ENCODE measurements at regions not wholly inside any gene's neighbourhood (a gene's known extent, or its start where the extent isn't known, plus 50 kb on each side); places are given as distances from the start of the nearest gene placed in this dataset.
A peak's percentile ranks its signal among the peaks of the same experiment; 100 is the strongest.
"Not testable (repeated sequence)": the region's sequence is repeated elsewhere in the genome, so short reads cannot be mapped to it uniquely, and the experiment has no call there.

DNA sequence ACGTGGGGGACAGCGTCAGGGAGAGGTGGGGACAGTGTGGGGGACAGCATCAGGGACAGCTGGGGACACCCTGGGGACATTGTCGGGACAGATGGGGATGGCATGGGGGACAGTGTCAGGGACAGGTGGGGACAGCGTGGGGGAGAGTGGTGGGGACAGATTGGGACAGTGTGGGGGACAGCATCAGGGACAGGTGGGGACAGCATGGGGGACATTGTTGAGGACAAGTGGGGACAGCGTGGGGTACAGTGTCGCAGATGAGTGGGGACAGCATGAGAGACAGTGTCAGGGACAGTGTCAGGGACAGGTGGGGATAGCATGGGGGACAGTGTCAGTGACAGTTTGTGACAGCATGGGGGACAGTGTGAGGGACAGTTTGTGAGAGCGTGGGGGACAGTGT, 240.9 kb downstream of the TMEM121 start:
- whole genome bisulfite sequencing (ENCODE audit: insufficient coverage) = 95% methylated on average over 6 of the region's 7 CpGs
- no peak for TF ChIP-seq EZH2 (IDR thresholded peaks at IDR 0.05; ENCODE audit: borderline replicate concordance, insufficient read depth, low read depth, low read length, poor library complexity, severe bottlenecking)
- TF ChIP-seq, protein P1, sequence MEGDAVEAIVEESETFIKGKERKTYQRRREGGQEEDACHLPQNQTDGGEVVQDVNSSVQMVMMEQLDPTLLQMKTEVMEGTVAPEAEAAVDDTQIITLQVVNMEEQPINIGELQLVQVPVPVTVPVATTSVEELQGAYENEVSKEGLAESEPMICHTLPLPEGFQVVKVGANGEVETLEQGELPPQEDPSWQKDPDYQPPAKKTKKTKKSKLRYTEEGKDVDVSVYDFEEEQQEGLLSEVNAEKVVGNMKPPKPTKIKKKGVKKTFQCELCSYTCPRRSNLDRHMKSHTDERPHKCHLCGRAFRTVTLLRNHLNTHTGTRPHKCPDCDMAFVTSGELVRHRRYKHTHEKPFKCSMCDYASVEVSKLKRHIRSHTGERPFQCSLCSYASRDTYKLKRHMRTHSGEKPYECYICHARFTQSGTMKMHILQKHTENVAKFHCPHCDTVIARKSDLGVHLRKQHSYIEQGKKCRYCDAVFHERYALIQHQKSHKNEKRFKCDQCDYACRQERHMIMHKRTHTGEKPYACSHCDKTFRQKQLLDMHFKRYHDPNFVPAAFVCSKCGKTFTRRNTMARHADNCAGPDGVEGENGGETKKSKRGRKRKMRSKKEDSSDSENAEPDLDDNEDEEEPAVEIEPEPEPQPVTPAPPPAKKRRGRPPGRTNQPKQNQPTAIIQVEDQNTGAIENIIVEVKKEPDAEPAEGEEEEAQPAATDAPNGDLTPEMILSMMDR (IDR thresholded peaks at IDR 0.05) = no peak
- peaks cover 0 to 11% of the 10 kb centered on the region in 2 experiments for H3K36me3 ChIP-seq (replicated peaks in 1 of 2; ENCODE audit: control extremely low read depth in 1 of 2, control insufficient read depth in 1 of 2, extremely low read depth in 1 of 2, insufficient read depth in 2 of 2, low read length in 1 of 2)
- no peak overlapping the region for H3K27ac ChIP-seq (ENCODE audit: low read length in 2 of 2)
- no peaks in the 10 kb centered on the region for H3K9me3 ChIP-seq (ENCODE audit: control extremely low read depth in 1 of 3, control insufficient read depth in 2 of 3, insufficient read depth in 1 of 3, low read length in 2 of 3)
- no peak overlapping the region for H2AFZ ChIP-seq (ENCODE audit: insufficient read depth, low read depth, low read length, poor library complexity, severe bottlenecking)
- POLR2A ChIA-PET = interaction anchor here (1.0 kb wide), 1 partner anchor 9 kb away, joined by 3 read pairs; no protein-coding TSS in a partner anchor
- no peak overlapping the region for H3K4me2 ChIP-seq (replicated peaks; ENCODE audit: low read depth, low read length, poor library complexity, severe bottlenecking)
- H3K27me3 Mint-ChIP-seq = no peaks in the 10 kb centered on the region
- H4K20me1 ChIP-seq (ENCODE audit: control insufficient read depth, insufficient read depth, low read length, poor library complexity, severe bottlenecking) = peaks cover 4% of the 10 kb centered on the region
- no peaks in the 10 kb centered on the region for H3K27me3 ChIP-seq (replicated peaks in 1 of 4; ENCODE audit: control extremely low read depth in 1 of 4, control insufficient read depth in 3 of 4, insufficient read depth in 4 of 4, low read length in 3 of 4)
- H3K9me3 Mint-ChIP-seq (ENCODE audit: insufficient read depth) = no peaks in the 10 kb centered on the region
- H3K4me3 ChIP-seq (ENCODE audit: control extremely low read depth in 1 of 5, extremely low read depth in 1 of 5, insufficient read depth in 1 of 5, low read depth in 2 of 5, low read length in 4 of 5) = no peak overlapping the region
- intact Hi-C loops (cut with micrococcal nuclease) = no loop called here
- DNase-seq (no peak), ATAC-seq (ENCODE audit: low read depth) (peak; percentile 12)
- H3K4me1 Mint-ChIP-seq = peaks cover 9% of the 10 kb centered on the region
- H3K79me2 ChIP-seq (ENCODE audit: control insufficient read depth, insufficient read depth, low read length) = peaks cover 6% of the 10 kb centered on the region
- CTCF ChIA-PET = no interaction called here
- no peaks in the 10 kb centered on the region for H3K4me1 ChIP-seq (ENCODE audit: control insufficient read depth in 2 of 2, insufficient read depth in 2 of 2, low read length in 2 of 2)
- H3K9ac ChIP-seq (ENCODE audit: low read length) = no peak overlapping the region
- peak overlapping the region; percentile 61 for H3K27ac Mint-ChIP-seq
- H3K4me3 Mint-ChIP-seq = no peak overlapping the region

DNA sequence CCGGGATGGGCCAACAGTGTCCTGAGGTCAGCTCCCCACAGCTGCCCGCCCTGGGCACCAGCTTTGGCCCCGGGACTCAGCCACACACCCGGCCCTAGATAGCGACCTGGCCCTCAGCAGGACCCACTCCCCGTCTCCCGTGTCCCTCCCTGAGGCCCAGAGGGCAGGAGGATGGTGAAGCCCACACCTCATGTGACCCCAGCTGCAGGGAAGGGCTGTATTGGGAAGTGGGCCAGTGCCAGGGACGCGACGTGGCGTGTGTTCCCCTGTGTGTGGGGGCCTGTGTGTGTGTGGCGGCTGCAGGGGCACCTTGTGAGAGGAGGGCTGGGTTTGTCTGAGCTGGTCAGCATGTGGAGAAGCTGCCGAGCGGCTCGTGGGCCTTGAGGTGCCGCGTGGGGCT, 241.7 kb downstream of the TMEM121 start:
- CTCF ChIA-PET; H3K27me3 ChIP-seq (replicated peaks in 1 of 4; ENCODE audit: control extremely low read depth in 1 of 4, control insufficient read depth in 3 of 4, insufficient read depth in 4 of 4, low read length in 3 of 4); intact Hi-C loops (cut with micrococcal nuclease); ATAC-seq (ENCODE audit: low read depth); H3K79me2 ChIP-seq (ENCODE audit: control insufficient read depth, insufficient read depth, low read length); H3K27ac Mint-ChIP-seq; H2AFZ ChIP-seq (ENCODE audit: insufficient read depth, low read depth, low read length, poor library complexity, severe bottlenecking); DNase-seq; H3K9ac ChIP-seq (ENCODE audit: low read length); H4K20me1 ChIP-seq (ENCODE audit: control insufficient read depth, insufficient read depth, low read length, poor library complexity, severe bottlenecking); H3K4me3 ChIP-seq (ENCODE audit: control extremely low read depth in 1 of 5, extremely low read depth in 1 of 5, insufficient read depth in 1 of 5, low read depth in 2 of 5, low read length in 4 of 5); H3K9me3 Mint-ChIP-seq (ENCODE audit: insufficient read depth); H3K27ac ChIP-seq (ENCODE audit: low read length in 2 of 2); H3K9me3 ChIP-seq (ENCODE audit: control extremely low read depth in 1 of 3, control insufficient read depth in 2 of 3, insufficient read depth in 1 of 3, low read length in 2 of 3); H3K4me3 Mint-ChIP-seq; H3K27me3 Mint-ChIP-seq; H3K4me1 ChIP-seq (ENCODE audit: control insufficient read depth in 2 of 2, insufficient read depth in 2 of 2, low read length in 2 of 2); H3K4me2 ChIP-seq (replicated peaks; ENCODE audit: low read depth, low read length, poor library complexity, severe bottlenecking): not testable (repeated sequence)
- WGBS (ENCODE audit: insufficient coverage) = 89% methylated on average over 4 of the region's 17 CpGs
- POLR2A ChIA-PET = interaction anchor here (1.0 kb wide), 1 partner anchor 9 kb away, joined by 3 read pairs; no protein-coding TSS in a partner anchor
- peaks cover 0 to 11% of the 10 kb centered on the region in 2 experiments for H3K36me3 ChIP-seq (replicated peaks in 1 of 2; ENCODE audit: control extremely low read depth in 1 of 2, control insufficient read depth in 1 of 2, extremely low read depth in 1 of 2, insufficient read depth in 2 of 2, low read length in 1 of 2)
- H3K4me1 Mint-ChIP-seq = peaks cover 12% of the 10 kb centered on the region

- H3K4me1 Mint-ChIP-seq = peaks cover 24% of the 10 kb centered on the region
Observed at GRCh38 chr14:105769061-105769730, 242.8 kb downstream of the TMEM121 start.

More at GRCh38 chr14:105769061-105769730, 242.8 kb downstream of the TMEM121 start:
- DNase-seq; H3K9me3 Mint-ChIP-seq (ENCODE audit: insufficient read depth); H3K27me3 Mint-ChIP-seq; H3K4me2 ChIP-seq (replicated peaks; ENCODE audit: low read depth, low read length, poor library complexity, severe bottlenecking); POLR2A ChIA-PET; H3K27me3 ChIP-seq (replicated peaks in 1 of 4; ENCODE audit: control extremely low read depth in 1 of 4, control insufficient read depth in 3 of 4, insufficient read depth in 4 of 4, low read length in 3 of 4); intact Hi-C loops (cut with micrococcal nuclease); H3K4me3 ChIP-seq (ENCODE audit: control extremely low read depth in 1 of 5, extremely low read depth in 1 of 5, insufficient read depth in 1 of 5, low read depth in 2 of 5, low read length in 4 of 5); CTCF ChIA-PET; H3K9ac ChIP-seq (ENCODE audit: low read length); H2AFZ ChIP-seq (ENCODE audit: insufficient read depth, low read depth, low read length, poor library complexity, severe bottlenecking); H4K20me1 ChIP-seq (ENCODE audit: control insufficient read depth, insufficient read depth, low read length, poor library complexity, severe bottlenecking); H3K4me3 Mint-ChIP-seq; ATAC-seq (ENCODE audit: low read depth); H3K9me3 ChIP-seq (ENCODE audit: control extremely low read depth in 1 of 3, control insufficient read depth in 2 of 3, insufficient read depth in 1 of 3, low read length in 2 of 3); H3K27ac ChIP-seq (ENCODE audit: low read length in 2 of 2): not testable (repeated sequence)
- WGBS (ENCODE audit: insufficient coverage) = 87% methylated on average over 20 of the region's 35 CpGs
- H3K4me1 ChIP-seq (ENCODE audit: control insufficient read depth in 2 of 2, insufficient read depth in 2 of 2, low read length in 2 of 2) = peaks cover 12 to 15% of the 10 kb centered on the region in 2 donors
- peaks cover 19% of the 10 kb centered on the region for H3K79me2 ChIP-seq (ENCODE audit: control insufficient read depth, insufficient read depth, low read length)
- H3K36me3 ChIP-seq (replicated peaks in 1 of 2; ENCODE audit: control extremely low read depth in 1 of 2, control insufficient read depth in 1 of 2, extremely low read depth in 1 of 2, insufficient read depth in 2 of 2, low read length in 1 of 2) = peaks cover 0 to 11% of the 10 kb centered on the region in 2 experiments
- H3K27ac Mint-ChIP-seq = peak overlapping the region; percentile 32
